Activated CD8-positive, alpha-beta memory T cell treated with anti-CD3 and anti-CD28 coated beads for 48 hours (primary cell): ENCODE measurements at regions not wholly inside any gene's neighbourhood (a gene's known extent, or its start where the extent isn't known, plus 50 kb on each side); places are given as distances from the start of the nearest gene placed in this dataset.
"Not testable (repeated sequence)": the region's sequence is repeated elsewhere in the genome, so short reads cannot be mapped to it uniquely, and the experiment has no call there.

Experiments
- DNase-seq, 3 experiments: peaks; one replicate each; pipeline ENCODE4 v3.0.0-alpha.2; 2020; ENCODE audit warnings: low read depth in 2 of 3, low spot score in 2 of 3

- not testable (repeated sequence) for DNase-seq
Measured at GRCh38 chrX:955168-955781, 257.2 kb downstream of the CRLF2 start.

GRCh38 chrX:953879-954482 is 258.5 kb downstream of the CRLF2 start:
- no peak for DNase-seq

GRCh38 chrX:952816-953215 is 259.6 kb downstream of the CRLF2 start:
- DNase-seq: no peak

GRCh38 chrX:947262-947661 is 265.2 kb downstream of the CRLF2 start:
- not testable (repeated sequence) for DNase-seq

GRCh38 chrX:943035-943434 is 269.4 kb downstream of the CRLF2 start:
- no peak for DNase-seq

- DNase-seq: no peak
Measured at GRCh38 chrX:940691-941090, 271.8 kb downstream of the CRLF2 start.

GRCh38 chrX:936979-937769 is 275.3 kb downstream of the CRLF2 start:
- DNase-seq: no peak

- no peak for DNase-seq
Measured at GRCh38 chrX:933611-934010, 278.8 kb downstream of the CRLF2 start.

GRCh38 chrX:928606-929005 is 283.8 kb downstream of the CRLF2 start:
- no peak for DNase-seq

- no peak for DNase-seq
Measured at GRCh38 chrX:926991-927390, 285.5 kb downstream of the CRLF2 start.

- DNase-seq: no peak
Measured at GRCh38 chrX:926070-926469, 286.4 kb downstream of the CRLF2 start.

GRCh38 chrX:925652-926061 is 286.8 kb downstream of the CRLF2 start:
- DNase-seq: no peak

- no peak for DNase-seq
Measured at GRCh38 chrX:925094-925493, 287.4 kb downstream of the CRLF2 start.

- DNase-seq: no peak
Measured at GRCh38 chrX:924017-924416, 288.4 kb downstream of the CRLF2 start.

GRCh38 chrX:920234-920799 is 289.7 kb downstream of the SHOX start:
- DNase-seq: no peak

- DNase-seq: no peak
Measured at GRCh38 chrX:916230-916599, 285.6 kb downstream of the SHOX start.

GRCh38 chrX:915427-916229 is 285.0 kb downstream of the SHOX start:
- DNase-seq: no peak

GRCh38 chrX:914206-914605 is 283.6 kb downstream of the SHOX start:
- DNase-seq: no peak

- DNase-seq: no peak
Measured at GRCh38 chrX:912677-913076, 282.1 kb downstream of the SHOX start.

- not testable (repeated sequence) for DNase-seq
Measured at GRCh38 chrX:909068-909467, 278.5 kb downstream of the SHOX start.

GRCh38 chrX:906586-906985 is 276.0 kb downstream of the SHOX start:
- DNase-seq: no peak
